ENCODE measurements at regions not wholly inside any gene's neighbourhood (a gene's known extent, or its start where the extent isn't known, plus 50 kb on each side); places are given as distances from the start of the nearest gene placed in this dataset.

- Mint-ChIP-seq H3K4me3 (ENCODE audit: unreplicated experiment) (no peak overlapping the region), H3K27me3 (ENCODE audit: low read depth) (peaks cover 21% of the 10 kb centered on the region), H3K9me3 (ENCODE audit: low read depth) (no peaks in the 10 kb centered on the region), H3K36me3 (ENCODE audit: low read depth) (no peaks in the 10 kb centered on the region), H3K4me1 (ENCODE audit: low read depth) (no peaks in the 10 kb centered on the region), H3K27ac (ENCODE audit: unreplicated experiment) (no peak overlapping the region)
- DNase-seq (ENCODE audit: low spot score): no peak
- TF ChIP-seq, protein P1, sequence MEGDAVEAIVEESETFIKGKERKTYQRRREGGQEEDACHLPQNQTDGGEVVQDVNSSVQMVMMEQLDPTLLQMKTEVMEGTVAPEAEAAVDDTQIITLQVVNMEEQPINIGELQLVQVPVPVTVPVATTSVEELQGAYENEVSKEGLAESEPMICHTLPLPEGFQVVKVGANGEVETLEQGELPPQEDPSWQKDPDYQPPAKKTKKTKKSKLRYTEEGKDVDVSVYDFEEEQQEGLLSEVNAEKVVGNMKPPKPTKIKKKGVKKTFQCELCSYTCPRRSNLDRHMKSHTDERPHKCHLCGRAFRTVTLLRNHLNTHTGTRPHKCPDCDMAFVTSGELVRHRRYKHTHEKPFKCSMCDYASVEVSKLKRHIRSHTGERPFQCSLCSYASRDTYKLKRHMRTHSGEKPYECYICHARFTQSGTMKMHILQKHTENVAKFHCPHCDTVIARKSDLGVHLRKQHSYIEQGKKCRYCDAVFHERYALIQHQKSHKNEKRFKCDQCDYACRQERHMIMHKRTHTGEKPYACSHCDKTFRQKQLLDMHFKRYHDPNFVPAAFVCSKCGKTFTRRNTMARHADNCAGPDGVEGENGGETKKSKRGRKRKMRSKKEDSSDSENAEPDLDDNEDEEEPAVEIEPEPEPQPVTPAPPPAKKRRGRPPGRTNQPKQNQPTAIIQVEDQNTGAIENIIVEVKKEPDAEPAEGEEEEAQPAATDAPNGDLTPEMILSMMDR (IDR thresholded peaks at IDR 0.05): no peak
Measured at GRCh38 chr13:78228211-78228610, 309.6 kb upstream of the EDNRB start.

DNA sequence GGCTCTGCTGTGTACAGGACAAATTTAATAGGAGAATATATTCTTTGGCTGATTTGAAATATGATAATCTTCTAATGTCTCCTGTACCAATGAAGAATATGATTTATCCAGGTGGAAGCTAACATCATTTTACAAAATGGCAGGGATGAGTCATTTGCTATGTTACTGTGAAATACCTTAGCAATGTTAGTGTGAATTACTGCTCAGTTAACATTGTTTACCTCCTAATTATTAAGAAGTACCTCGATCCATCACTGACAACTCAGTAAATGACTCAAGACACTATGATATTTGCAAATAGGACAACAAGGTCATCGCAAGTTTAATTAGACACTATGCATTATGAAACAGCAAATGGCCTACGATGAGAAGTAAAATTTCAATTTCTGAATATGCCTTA is 309.1 kb upstream of the EDNRB start:
- Mint-ChIP-seq H3K9me3 (ENCODE audit: low read depth) (no peaks in the 10 kb centered on the region), H3K4me1 (ENCODE audit: low read depth) (no peaks in the 10 kb centered on the region), H3K4me3 (ENCODE audit: unreplicated experiment) (no peak overlapping the region), H3K36me3 (ENCODE audit: low read depth) (no peaks in the 10 kb centered on the region), H3K27me3 (ENCODE audit: low read depth) (peaks cover 20% of the 10 kb centered on the region), H3K27ac (ENCODE audit: unreplicated experiment) (no peak overlapping the region)
- DNase-seq (ENCODE audit: low spot score): no peak
- TF ChIP-seq, protein P1 (IDR thresholded peaks at IDR 0.05): no peak

DNA sequence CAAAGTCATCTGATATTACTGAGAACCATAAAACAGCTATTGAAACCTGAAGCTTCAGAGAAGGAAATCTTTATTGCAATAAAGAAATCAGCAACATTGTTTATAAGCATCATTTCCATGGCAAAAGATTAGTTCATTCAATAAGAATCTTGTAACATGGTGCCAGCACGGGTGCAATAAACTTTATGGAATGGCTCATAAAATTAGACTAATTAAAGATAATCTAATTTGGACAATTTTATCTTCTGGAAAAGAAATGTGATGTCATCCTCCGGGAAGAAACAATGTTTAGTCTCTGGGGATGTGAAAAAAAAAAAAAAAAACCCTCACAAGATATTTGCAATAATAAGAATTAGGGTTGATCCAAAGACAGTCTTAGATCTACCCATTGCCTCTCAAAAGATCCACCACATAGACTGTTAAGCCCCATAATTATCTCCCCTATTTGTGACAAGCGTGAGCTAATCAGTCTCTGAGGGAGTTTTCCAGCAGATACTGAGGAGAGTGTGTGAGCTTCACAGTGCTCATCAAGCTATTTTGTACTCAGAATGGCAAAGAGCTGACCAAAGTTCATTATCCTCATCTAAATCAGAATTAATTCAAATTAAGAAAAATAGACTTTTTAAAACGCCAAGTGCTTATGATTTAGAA is 297.0 kb upstream of the EDNRB start:
- H3K9me3 Mint-ChIP-seq (ENCODE audit: low read depth): no peaks in the 10 kb centered on the region
- TF ChIP-seq, protein P1 (IDR thresholded peaks at IDR 0.05): no peak
- no peak for DNase-seq (ENCODE audit: low spot score)
- no peaks in the 10 kb centered on the region for H3K36me3 Mint-ChIP-seq (ENCODE audit: low read depth)
- peaks cover 20% of the 10 kb centered on the region for H3K27me3 Mint-ChIP-seq (ENCODE audit: low read depth)
- H3K27ac Mint-ChIP-seq (ENCODE audit: unreplicated experiment): no peak overlapping the region
- no peaks in the 10 kb centered on the region for H3K4me1 Mint-ChIP-seq (ENCODE audit: low read depth)
- no peak overlapping the region for H3K4me3 Mint-ChIP-seq (ENCODE audit: unreplicated experiment)

- Mint-ChIP-seq H3K27me3 (ENCODE audit: low read depth) (peaks cover 12% of the 10 kb centered on the region), H3K4me1 (ENCODE audit: low read depth) (no peaks in the 10 kb centered on the region), H3K36me3 (ENCODE audit: low read depth) (no peaks in the 10 kb centered on the region), H3K4me3 (ENCODE audit: unreplicated experiment) (no peak overlapping the region), H3K9me3 (ENCODE audit: low read depth) (no peaks in the 10 kb centered on the region), H3K27ac (ENCODE audit: unreplicated experiment) (no peak overlapping the region)
- DNase-seq (ENCODE audit: low spot score): no peak
- TF ChIP-seq, protein P1 (IDR thresholded peaks at IDR 0.05): no peak
Measured at GRCh38 chr13:78201411-78201810, 282.8 kb upstream of the EDNRB start.

DNA sequence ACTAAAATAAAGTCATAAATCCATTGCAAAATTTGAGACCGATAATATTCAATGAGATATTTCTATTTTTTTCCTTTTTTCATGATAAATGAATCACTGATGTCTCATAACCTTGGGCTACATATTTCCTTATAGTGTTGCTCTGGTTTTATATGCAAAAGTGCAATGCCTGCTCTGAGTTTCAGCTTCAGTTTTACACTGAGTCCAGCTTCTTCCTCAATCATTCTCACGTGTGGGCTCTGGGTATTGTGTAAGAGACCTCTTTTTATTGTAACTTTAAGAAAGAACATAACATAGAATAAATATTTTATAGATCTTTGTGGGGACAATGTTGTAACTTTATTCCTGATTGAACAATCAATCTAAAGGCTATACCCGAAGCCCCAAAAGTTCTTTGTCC is 280.2 kb upstream of the EDNRB start:
- no peak overlapping the region for H3K27ac Mint-ChIP-seq (ENCODE audit: unreplicated experiment)
- no peak for DNase-seq (ENCODE audit: low spot score)
- no peak overlapping the region for H3K4me3 Mint-ChIP-seq (ENCODE audit: unreplicated experiment)
- peaks cover 12% of the 10 kb centered on the region for H3K27me3 Mint-ChIP-seq (ENCODE audit: low read depth)
- peaks cover 4% of the 10 kb centered on the region for H3K4me1 Mint-ChIP-seq (ENCODE audit: low read depth)
- TF ChIP-seq, protein P1 (IDR thresholded peaks at IDR 0.05): no peak
- no peaks in the 10 kb centered on the region for H3K36me3 Mint-ChIP-seq (ENCODE audit: low read depth)
- no peaks in the 10 kb centered on the region for H3K9me3 Mint-ChIP-seq (ENCODE audit: low read depth)

Measured in chondrocyte (in vitro differentiated cells).